ENCODE measurements at regions not wholly inside any gene's neighbourhood (a gene's known extent, or its start where the extent isn't known, plus 50 kb on each side); places are given as distances from the start of the nearest gene placed in this dataset.

DNA sequence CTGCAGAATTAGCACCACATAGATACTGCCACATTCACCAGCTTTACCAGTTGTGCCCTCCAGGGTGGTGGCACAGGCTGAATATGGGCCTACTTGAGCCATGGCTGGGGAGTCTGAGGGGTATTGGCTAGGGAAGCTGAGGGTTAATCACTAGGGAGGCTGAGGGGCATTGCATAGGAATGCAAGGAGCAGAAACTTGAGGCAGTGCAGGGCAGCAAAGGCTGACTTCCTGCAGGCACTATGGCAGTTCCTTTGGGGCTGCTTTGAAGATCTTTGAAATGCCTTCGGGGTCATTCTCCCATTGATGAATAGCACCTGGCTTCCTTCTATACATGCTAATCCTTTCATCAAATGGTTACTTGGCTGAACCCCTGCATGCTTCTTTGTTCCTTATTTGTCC, 171.5 kb downstream of the RCN1 start:
- ATAC-seq (replicated peaks): no peak
- no peak overlapping the region for H3K27ac Mint-ChIP-seq
- no peaks in the 10 kb centered on the region for H3K9me3 Mint-ChIP-seq

DNA sequence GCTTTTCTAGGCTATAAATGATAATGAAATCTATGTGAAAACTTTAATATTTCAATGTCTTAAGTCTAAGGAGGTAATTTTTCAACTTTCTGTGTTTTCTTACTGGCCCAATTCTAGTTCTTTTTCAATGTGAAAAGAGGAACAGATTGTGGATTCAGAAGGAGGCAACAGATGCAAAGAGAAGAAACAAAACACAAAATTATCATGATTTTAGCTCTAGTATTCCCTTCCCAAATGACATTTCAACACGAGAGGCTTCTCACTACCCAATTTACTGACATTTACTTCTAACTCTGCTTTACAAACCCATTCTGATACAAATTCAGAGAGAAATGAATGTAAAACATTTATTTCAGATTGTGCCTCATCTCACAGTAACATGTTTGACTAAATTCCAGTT, 169.4 kb downstream of the WT1 start:
- H3K36me3 Mint-ChIP-seq (ENCODE audit: insufficient read depth): no peaks in the 10 kb centered on the region

More for the DNA sequence above, 171.5 kb downstream of the RCN1 start:
- Mint-ChIP-seq H3K36me3 (ENCODE audit: insufficient read depth) (no peaks in the 10 kb centered on the region), H3K4me3 (no peak overlapping the region), H3K4me1 (ENCODE audit: low read depth in 2 of 2) (no peaks in the 10 kb centered on the region), H3K27me3 (peaks cover 20 to 21% of the 10 kb centered on the region in 2 donors)
- DNase-seq: no peak

DNA sequence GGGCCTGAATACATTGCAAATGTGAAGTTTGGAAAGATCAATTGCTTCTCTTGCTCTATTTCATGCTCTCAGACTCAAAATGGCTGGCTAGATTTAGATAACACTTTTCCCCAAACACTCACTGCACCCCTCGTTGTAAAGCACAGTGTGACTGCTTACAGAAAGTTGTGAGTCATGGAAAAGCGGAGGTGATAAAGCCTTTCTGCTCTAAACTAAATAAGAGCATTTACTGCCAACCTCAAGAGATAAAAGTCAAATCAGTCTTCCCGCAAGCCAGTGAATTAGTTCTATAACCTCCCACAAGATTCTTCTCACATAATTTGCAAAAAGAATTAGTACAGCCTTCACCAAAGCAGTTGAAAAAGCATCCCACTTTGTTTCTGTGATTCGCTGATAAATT, 168.7 kb downstream of the WT1 start:
- ATAC-seq (replicated peaks) (no peak), DNase-seq (no peak)
- Mint-ChIP-seq H3K4me3 (no peak overlapping the region), H3K36me3 (ENCODE audit: insufficient read depth) (no peaks in the 10 kb centered on the region), H3K27ac (no peak overlapping the region), H3K27me3 (peaks cover 20% of the 10 kb centered on the region in 2 donors), H3K9me3 (no peaks in the 10 kb centered on the region), H3K4me1 (ENCODE audit: low read depth in 2 of 2) (no peaks in the 10 kb centered on the region)

More for the DNA sequence above, 169.4 kb downstream of the WT1 start:
- Mint-ChIP-seq H3K4me1 (ENCODE audit: low read depth in 2 of 2) (no peaks in the 10 kb centered on the region), H3K27me3 (peaks cover 20 to 21% of the 10 kb centered on the region in 2 donors), H3K9me3 (no peaks in the 10 kb centered on the region), H3K27ac (no peak overlapping the region), H3K4me3 (no peak overlapping the region)
- DNase-seq (no peak), ATAC-seq (replicated peaks) (no peak)

DNA sequence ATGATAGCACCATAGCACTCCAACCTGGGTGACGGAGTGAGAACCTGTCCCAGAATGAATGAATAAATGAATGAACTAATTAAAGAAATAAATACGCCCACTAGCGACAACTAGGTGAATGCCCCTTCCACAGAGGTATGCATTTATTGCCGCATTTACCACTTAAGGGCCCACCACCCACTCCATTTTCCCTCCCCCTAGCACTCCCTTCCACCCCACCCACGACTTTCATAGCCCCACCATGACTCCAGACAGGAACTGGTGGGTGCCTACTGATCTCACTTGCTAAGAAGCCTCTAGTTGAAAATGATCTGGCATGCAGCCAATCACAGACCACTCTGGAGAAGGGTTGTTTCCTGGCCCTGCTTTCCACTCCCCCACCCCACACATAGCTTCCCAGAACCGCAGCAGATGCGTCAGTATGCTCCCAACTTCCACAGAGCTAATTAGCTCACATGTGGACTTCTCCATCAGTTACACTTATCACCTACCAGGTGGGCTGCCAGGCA, 167.6 kb downstream of the WT1 start:
- no peaks in the 10 kb centered on the region for H3K4me1 Mint-ChIP-seq (ENCODE audit: low read depth in 2 of 2)
- no peak overlapping the region for H3K4me3 Mint-ChIP-seq
- no peak for ATAC-seq (replicated peaks)
- H3K36me3 Mint-ChIP-seq (ENCODE audit: insufficient read depth): no peaks in the 10 kb centered on the region
- no peak overlapping the region for H3K27ac Mint-ChIP-seq
- H3K9me3 Mint-ChIP-seq: no peaks in the 10 kb centered on the region
- H3K27me3 Mint-ChIP-seq: peaks cover 15 to 19% of the 10 kb centered on the region in 2 donors
- no peak for DNase-seq

DNA sequence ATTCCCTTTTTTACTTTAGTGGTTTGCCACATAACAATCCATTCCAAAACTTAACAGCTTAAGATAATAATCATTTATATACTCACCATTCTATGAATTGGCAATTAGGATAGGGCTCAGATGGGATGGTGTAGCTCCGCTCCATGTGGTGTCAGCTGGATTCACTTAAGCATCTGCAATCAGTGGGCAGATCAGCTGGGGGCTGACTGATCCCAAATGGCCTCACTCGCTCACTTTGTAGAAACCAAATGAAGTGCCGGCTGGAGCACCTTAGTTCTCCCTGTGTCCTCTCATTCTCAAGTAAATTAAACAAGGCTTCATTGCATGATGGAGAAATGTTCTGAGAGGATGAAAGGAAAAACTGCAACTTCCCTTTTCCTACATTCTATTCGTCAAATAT, 161.4 kb downstream of the WT1 start:
- Mint-ChIP-seq H3K36me3 (ENCODE audit: insufficient read depth) (no peaks in the 10 kb centered on the region), H3K27me3 (peaks cover 14 to 56% of the 10 kb centered on the region in 2 donors), H3K4me1 (ENCODE audit: low read depth in 2 of 2) (no peaks in the 10 kb centered on the region), H3K4me3 (no peak overlapping the region), H3K9me3 (no peaks in the 10 kb centered on the region), H3K27ac (no peak overlapping the region)
- ATAC-seq (replicated peaks): no peak
- no peak for DNase-seq

DNA sequence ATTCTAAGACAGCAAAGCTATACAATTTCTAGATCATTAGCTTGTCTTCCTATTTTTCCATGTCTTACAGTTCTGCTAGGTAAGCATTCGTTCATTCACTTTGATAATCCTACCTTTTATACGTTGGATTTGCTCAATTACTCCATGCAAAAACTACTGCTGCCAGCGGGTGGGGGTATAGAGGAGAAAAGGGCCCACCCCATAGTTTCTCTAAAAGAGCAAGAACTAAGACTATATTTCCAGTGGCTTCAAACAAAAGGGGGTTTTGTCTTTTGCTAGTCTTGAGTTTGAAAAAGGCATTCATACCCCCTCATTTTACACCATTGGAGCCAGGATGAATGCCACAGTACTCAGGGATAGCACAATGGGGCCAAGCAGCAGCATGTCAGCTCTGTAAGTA, 155.7 kb downstream of the WT1 start:
- H3K27me3 Mint-ChIP-seq: peaks cover 26 to 49% of the 10 kb centered on the region in 2 donors
- peaks cover 2 to 7% of the 10 kb centered on the region in 2 donors for H3K9me3 Mint-ChIP-seq
- H3K4me1 Mint-ChIP-seq (ENCODE audit: low read depth in 2 of 2): no peaks in the 10 kb centered on the region
- H3K4me3 Mint-ChIP-seq: no peak overlapping the region
- no peak overlapping the region for H3K27ac Mint-ChIP-seq
- DNase-seq (no peak), ATAC-seq (replicated peaks) (no peak)
- H3K36me3 Mint-ChIP-seq (ENCODE audit: insufficient read depth): no peaks in the 10 kb centered on the region

DNA sequence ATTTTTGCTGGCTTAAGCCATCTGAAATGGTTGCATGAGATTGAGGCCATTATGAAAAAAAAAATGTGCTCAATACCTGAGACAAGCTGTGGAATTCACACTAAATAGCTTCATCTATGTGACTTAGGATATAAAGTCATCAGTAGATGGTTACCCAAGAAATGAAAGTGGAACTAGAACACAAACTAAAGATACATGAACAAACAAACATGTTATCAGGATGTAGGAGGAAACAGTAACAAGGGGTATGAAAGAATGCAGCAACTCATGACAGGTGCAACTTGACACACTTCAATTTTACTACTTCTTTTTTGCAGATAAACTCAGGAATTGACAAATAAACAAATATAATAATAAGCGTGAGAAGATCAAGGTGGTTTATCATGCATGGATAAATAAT, 155.0 kb downstream of the WT1 start:
- Mint-ChIP-seq H3K27me3 (peaks cover 26 to 44% of the 10 kb centered on the region in 2 donors), H3K4me3 (no peak overlapping the region), H3K36me3 (ENCODE audit: insufficient read depth) (no peaks in the 10 kb centered on the region), H3K27ac (no peak overlapping the region), H3K9me3 (peaks cover 2 to 7% of the 10 kb centered on the region in 2 donors), H3K4me1 (ENCODE audit: low read depth in 2 of 2) (no peaks in the 10 kb centered on the region)
- DNase-seq (no peak), ATAC-seq (replicated peaks) (no peak)

DNA sequence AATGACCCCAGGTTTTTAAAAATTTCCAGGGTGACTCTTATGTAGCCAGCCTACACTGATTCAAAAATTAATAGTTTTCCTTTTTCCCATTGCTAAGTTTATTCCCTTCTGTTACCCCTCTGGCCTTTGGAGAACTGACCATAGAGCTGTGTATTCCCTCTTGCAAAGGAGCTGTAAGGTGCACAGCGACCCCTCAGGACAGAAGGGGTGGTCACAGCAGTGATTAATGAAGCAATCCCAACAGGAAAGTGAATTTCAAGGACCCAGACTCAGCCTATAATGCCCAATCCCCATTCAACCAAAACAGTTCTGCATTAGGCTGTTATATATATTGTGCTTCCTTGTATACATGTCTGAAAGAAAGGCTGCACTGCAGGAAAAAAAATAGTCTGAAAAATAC, 147.1 kb downstream of the WT1 start:
- Mint-ChIP-seq H3K36me3 (ENCODE audit: insufficient read depth) (no peaks in the 10 kb centered on the region), H3K4me3 (no peak overlapping the region), H3K27ac (no peak overlapping the region), H3K27me3 (peaks cover 16 to 42% of the 10 kb centered on the region in 2 donors), H3K9me3 (peaks cover 0 to 2% of the 10 kb centered on the region in 2 donors), H3K4me1 (ENCODE audit: low read depth in 2 of 2) (no peaks in the 10 kb centered on the region)
- DNase-seq (no peak), ATAC-seq (replicated peaks) (no peak)

DNA sequence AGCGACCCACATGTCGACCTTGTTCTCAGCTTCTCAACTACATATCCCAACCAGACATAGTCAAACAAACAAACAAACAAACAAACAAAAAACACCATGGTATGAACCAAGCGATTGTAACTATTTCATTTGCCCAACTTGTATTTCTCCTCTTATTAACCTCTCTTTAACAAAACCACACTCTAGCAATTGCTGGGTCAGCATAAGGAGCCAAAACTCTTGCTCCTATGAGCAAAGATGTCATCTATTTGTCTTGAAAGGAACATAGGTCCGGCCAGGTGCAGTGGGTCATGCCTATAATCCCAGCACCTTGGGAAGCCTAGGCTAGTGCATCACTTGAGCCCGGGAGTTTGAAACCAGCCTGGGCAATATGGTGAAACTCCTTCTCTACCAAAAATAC, 145.6 kb downstream of the WT1 start:
- no peak for ATAC-seq (replicated peaks)
- no peak for DNase-seq
- no peak overlapping the region for H3K27ac Mint-ChIP-seq
- H3K27me3 Mint-ChIP-seq: peaks cover 13 to 36% of the 10 kb centered on the region in 2 donors
- H3K4me3 Mint-ChIP-seq: no peak overlapping the region
- H3K4me1 Mint-ChIP-seq (ENCODE audit: low read depth in 2 of 2): no peaks in the 10 kb centered on the region
- no peaks in the 10 kb centered on the region for H3K9me3 Mint-ChIP-seq
- H3K36me3 Mint-ChIP-seq (ENCODE audit: insufficient read depth): no peaks in the 10 kb centered on the region

DNA sequence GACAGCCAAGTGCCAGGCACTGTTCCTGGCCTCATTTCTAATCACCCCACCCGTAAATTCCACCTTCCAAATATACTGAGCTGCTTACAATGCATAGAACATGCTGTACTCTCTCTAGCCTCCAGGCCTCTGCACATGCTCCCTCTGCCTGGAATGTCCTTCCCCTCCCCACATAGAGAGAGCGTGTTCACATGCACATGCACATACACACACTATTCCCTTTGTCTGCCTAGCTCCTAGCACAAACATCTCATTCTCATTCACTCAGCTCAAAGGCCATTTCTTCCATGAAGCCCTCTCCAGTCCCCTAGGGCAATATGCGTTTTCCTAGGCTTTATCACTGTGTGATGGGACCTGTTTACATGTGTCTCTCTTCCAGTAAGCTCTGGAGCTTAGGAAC, 144.6 kb downstream of the WT1 start:
- no peak for DNase-seq
- Mint-ChIP-seq H3K36me3 (ENCODE audit: insufficient read depth) (no peaks in the 10 kb centered on the region), H3K4me1 (ENCODE audit: low read depth in 2 of 2) (no peaks in the 10 kb centered on the region), H3K4me3 (no peak overlapping the region), H3K27me3 (peaks cover 13 to 43% of the 10 kb centered on the region in 2 donors), H3K27ac (no peak overlapping the region), H3K9me3 (no peaks in the 10 kb centered on the region)
- no peak for ATAC-seq (replicated peaks)

DNA sequence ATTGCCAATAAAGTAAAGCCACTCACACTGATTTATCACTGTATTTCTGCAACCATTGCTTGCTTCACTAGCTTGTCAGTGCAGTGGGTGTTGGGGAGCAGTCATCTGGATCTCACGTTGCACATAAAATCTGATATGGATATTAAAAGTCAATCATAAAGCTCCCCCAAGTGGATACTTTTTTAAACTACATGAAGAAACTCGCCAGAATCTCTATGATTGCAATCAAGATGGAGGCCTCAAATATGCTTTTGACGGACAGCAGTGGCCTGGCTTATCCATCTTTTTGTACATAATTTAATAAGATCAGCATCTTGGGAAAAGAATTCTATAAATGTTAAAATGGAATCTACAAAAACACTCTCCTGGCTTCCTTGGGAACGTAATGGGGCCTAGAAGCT, 137.7 kb downstream of the WT1 start:
- no peak for DNase-seq
- no peaks in the 10 kb centered on the region for H3K36me3 Mint-ChIP-seq (ENCODE audit: insufficient read depth)
- ATAC-seq (replicated peaks): no peak
- no peaks in the 10 kb centered on the region for H3K9me3 Mint-ChIP-seq
- H3K27ac Mint-ChIP-seq: no peak overlapping the region
- H3K27me3 Mint-ChIP-seq: peaks cover 0 to 21% of the 10 kb centered on the region in 2 donors
- H3K4me3 Mint-ChIP-seq: no peak overlapping the region
- H3K4me1 Mint-ChIP-seq (ENCODE audit: low read depth in 2 of 2): no peaks in the 10 kb centered on the region

DNA sequence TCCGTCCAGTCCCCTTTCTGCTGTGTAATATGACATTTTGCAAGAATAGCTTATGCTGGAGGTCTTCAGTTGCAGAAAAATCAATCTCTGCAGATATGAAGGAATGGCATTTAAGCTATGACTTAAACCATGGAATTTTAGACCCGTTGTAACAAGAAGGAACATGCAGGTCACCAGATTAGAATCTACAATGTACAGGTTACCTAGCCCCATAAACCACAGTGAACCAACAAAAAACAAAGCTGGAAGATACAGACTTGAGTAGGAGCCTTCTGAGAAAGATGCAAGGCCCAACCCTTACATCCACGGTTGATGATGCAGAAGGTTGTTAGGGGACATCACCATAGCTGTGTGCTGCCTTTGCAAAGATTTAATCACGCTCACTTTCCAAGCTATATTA, 132.5 kb downstream of the WT1 start:
- Mint-ChIP-seq H3K36me3 (ENCODE audit: insufficient read depth) (no peaks in the 10 kb centered on the region), H3K4me3 (no peak overlapping the region), H3K27me3 (peaks cover 9 to 12% of the 10 kb centered on the region in 2 donors), H3K27ac (no peak overlapping the region), H3K9me3 (no peaks in the 10 kb centered on the region), H3K4me1 (ENCODE audit: low read depth in 2 of 2) (no peaks in the 10 kb centered on the region)
- ATAC-seq (replicated peaks) (no peak), DNase-seq (no peak)

DNA sequence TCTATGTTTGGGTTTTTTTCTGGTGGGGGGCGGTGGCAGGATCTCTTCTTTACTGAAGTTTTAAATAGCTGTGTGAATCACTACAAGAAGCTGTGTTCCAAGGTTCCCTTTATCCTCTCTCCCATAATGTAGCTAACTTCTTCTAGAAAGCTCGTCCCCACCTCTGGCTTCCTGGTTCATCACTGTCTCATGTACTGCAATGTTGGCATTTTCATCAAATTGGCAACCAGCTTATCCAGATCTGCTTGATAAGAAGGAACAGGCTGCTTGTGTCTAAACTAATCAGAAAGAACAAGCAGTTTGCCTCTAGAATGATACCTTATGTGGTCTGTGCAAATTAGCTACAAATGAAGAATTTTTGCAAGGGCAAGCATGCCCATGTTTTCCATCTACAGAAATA, 130.8 kb downstream of the WT1 start:
- Mint-ChIP-seq H3K27me3 (peaks cover 9 to 14% of the 10 kb centered on the region in 2 donors), H3K36me3 (ENCODE audit: insufficient read depth) (no peaks in the 10 kb centered on the region), H3K4me3 (no peak overlapping the region), H3K4me1 (ENCODE audit: low read depth in 2 of 2) (no peaks in the 10 kb centered on the region), H3K9me3 (no peaks in the 10 kb centered on the region), H3K27ac (no peak overlapping the region)
- DNase-seq: no peak
- ATAC-seq (replicated peaks): no peak

DNA sequence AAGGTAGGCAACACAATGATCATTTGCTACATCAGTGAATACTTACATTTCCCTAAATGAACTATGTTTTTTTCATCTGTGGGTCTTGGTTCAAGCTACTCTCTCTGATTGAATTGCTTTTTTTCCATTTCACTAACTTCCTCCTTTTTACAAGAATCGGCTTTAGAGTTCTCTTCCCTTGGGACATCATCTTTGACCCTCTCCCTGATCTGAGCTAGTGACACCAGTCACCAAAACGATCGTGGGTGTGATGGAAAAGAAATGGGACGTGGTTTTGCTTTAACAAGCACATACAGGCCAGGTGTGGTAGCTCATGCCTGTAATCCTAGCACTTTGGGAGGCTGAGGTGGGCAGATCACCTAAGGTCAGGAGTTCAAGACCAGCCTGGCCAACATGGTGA, 129.9 kb downstream of the WT1 start:
- DNase-seq: no peak
- H3K27ac Mint-ChIP-seq: no peak overlapping the region
- H3K4me3 Mint-ChIP-seq: no peak overlapping the region
- no peak for ATAC-seq (replicated peaks)
- H3K36me3 Mint-ChIP-seq (ENCODE audit: insufficient read depth): no peaks in the 10 kb centered on the region
- peaks cover 14% of the 10 kb centered on the region in 2 donors for H3K27me3 Mint-ChIP-seq
- no peaks in the 10 kb centered on the region for H3K4me1 Mint-ChIP-seq (ENCODE audit: low read depth in 2 of 2)
- H3K9me3 Mint-ChIP-seq: no peaks in the 10 kb centered on the region

DNA sequence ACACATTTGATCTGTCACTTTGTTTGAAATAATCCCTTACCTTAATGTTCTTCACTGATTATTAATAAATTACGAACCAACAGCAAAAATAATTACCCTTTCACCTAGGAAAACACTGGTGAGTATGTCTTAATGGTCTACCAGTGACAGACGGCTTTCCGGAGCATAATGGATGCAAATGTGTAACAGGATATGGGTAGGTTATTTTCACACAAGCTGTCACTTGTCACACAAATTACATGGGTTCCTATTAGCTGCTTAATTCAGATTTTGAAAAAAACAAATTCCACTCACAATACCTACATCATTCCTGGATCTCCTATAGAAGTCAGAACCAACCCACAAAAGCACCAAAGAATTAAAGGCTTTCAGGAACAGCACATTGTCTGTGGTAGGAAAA, 127.9 kb downstream of the WT1 start:
- Mint-ChIP-seq H3K9me3 (no peaks in the 10 kb centered on the region), H3K4me1 (ENCODE audit: low read depth in 2 of 2) (no peaks in the 10 kb centered on the region), H3K4me3 (no peak overlapping the region), H3K27me3 (peaks cover 14 to 30% of the 10 kb centered on the region in 2 donors), H3K27ac (no peak overlapping the region), H3K36me3 (ENCODE audit: insufficient read depth) (no peaks in the 10 kb centered on the region)
- DNase-seq (no peak), ATAC-seq (replicated peaks) (no peak)
